ENCODE measurements at regions not wholly inside any gene's neighbourhood (a gene's known extent, or its start where the extent isn't known, plus 50 kb on each side); places are given as distances from the start of the nearest gene placed in this dataset.

DNA sequence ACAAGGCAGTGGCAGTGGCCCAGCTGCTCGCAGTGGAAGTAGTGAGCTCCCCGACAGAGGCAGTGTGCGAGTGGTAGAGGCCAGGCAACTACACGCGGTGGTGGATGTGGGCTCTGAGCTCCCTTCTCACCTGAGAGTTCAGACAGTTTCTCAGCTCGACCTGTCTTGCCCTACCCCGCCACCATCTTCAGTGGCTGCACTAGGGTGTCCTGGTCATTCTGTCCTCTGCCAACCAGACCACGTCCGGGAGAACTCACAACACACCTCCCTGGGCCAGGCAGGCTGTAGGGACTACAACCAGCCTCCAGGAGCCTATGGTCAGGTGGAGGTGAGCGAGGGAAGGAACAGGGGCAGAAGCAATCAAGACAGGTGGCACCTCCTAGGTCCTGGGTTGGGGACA is 106.3 kb upstream of the SMAD3 start:
- no peaks in the 10 kb centered on the region for H3K27me3 ChIP-seq
- intact Hi-C loops (cut with DNase I) = no loop called here
- H3K9me3 ChIP-seq = no peaks in the 10 kb centered on the region
- no peak overlapping the region for H3K27ac ChIP-seq
- ATAC-seq (no peak), DNase-seq (no peak)
- TF ChIP-seq, protein P1, sequence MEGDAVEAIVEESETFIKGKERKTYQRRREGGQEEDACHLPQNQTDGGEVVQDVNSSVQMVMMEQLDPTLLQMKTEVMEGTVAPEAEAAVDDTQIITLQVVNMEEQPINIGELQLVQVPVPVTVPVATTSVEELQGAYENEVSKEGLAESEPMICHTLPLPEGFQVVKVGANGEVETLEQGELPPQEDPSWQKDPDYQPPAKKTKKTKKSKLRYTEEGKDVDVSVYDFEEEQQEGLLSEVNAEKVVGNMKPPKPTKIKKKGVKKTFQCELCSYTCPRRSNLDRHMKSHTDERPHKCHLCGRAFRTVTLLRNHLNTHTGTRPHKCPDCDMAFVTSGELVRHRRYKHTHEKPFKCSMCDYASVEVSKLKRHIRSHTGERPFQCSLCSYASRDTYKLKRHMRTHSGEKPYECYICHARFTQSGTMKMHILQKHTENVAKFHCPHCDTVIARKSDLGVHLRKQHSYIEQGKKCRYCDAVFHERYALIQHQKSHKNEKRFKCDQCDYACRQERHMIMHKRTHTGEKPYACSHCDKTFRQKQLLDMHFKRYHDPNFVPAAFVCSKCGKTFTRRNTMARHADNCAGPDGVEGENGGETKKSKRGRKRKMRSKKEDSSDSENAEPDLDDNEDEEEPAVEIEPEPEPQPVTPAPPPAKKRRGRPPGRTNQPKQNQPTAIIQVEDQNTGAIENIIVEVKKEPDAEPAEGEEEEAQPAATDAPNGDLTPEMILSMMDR (IDR thresholded peaks at IDR 0.05) = no peak
- H3K4me1 ChIP-seq = no peaks in the 10 kb centered on the region
- H3K36me3 ChIP-seq = no peaks in the 10 kb centered on the region
- no peak overlapping the region for H3K4me3 ChIP-seq

DNA sequence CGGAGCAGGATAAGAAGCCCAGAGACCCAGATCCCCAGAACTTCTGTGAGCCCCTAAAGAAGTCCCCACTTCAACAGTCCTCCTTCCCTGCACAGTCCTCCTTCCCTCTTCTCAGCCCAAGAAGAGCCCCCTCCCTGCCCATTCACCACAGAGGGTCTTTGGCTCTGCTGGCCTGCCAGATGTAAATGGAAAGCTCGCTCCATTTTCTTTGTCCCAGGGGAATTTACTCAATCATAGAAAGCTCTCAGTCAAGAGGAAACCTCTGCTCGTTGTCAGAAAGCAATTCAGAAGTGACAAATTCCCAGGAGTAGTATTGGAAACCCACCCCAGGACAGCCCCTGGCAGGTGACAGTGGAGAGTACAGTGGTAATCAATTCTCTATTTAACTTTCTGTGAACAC is 105.5 kb upstream of the SMAD3 start:
- H3K9me3 ChIP-seq = no peaks in the 10 kb centered on the region
- TF ChIP-seq, protein P1 (IDR thresholded peaks at IDR 0.05) = no peak
- H3K27me3 ChIP-seq = no peaks in the 10 kb centered on the region
- no peak overlapping the region for H3K4me3 ChIP-seq
- no peak overlapping the region for H3K27ac ChIP-seq
- ATAC-seq (no peak), DNase-seq (no peak)
- no peaks in the 10 kb centered on the region for H3K36me3 ChIP-seq
- no peaks in the 10 kb centered on the region for H3K4me1 ChIP-seq
- intact Hi-C loops (cut with DNase I) = no loop called here

DNA sequence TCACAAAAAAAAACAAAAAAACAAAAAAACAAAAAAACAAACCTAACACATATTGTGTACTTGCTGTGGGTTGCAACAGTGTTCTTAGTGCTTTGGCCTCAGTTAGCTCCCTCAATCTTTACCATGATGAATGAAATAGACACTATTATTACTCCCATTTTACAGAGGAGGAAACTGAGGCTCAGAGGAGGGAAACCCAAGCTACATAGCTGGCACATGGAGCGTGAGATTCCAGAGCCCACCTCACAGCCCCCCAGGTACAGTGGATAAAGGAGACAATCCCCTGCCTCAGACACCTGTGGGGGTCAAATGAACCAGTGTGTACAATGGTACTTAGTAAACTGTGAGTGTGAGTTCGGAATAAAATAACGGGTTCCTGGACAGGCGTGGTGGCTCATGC is 104.9 kb upstream of the SMAD3 start:
- ATAC-seq = no peak
- intact Hi-C loops (cut with DNase I) = no loop called here
- Histone ChIP-seq H3K9me3 (no peaks in the 10 kb centered on the region), H3K4me3 (no peak overlapping the region), H3K27me3 (no peaks in the 10 kb centered on the region), H3K4me1 (no peaks in the 10 kb centered on the region), H3K27ac (no peak overlapping the region), H3K36me3 (no peaks in the 10 kb centered on the region)
- no peak for DNase-seq
- TF ChIP-seq, protein P1 (IDR thresholded peaks at IDR 0.05) = no peak

DNA sequence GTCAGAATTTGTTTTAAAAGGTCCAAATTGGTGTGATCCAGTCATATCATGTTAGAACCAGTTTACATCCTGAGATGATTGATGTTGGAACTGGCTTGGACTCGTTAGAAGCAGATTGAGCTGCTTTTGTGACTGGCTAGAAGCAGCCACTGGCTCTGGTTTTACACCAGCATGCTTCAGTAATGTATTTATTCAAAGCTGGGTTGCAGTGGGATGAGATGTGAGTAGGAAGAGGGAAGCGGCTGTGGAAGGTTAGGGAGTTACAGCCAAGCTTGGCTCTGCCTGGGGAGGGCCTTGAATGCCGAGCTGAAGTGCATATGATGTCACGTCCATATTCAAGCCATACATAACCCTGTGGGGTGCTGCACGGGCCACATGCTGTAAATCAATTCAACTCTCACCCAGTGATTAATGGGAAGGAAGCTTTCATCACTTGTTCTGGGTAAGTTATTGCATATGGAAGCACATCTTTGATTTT is 104.0 kb upstream of the SMAD3 start:
- Histone ChIP-seq H3K27me3 (no peaks in the 10 kb centered on the region), H3K4me1 (no peaks in the 10 kb centered on the region), H3K9me3 (no peaks in the 10 kb centered on the region), H3K4me3 (no peak overlapping the region), H3K27ac (no peak overlapping the region), H3K36me3 (no peaks in the 10 kb centered on the region)
- DNase-seq (no peak), ATAC-seq (peak; percentile 47)
- intact Hi-C loops (cut with DNase I) = no loop called here
- TF ChIP-seq, protein P1 (IDR thresholded peaks at IDR 0.05) = no peak

DNA sequence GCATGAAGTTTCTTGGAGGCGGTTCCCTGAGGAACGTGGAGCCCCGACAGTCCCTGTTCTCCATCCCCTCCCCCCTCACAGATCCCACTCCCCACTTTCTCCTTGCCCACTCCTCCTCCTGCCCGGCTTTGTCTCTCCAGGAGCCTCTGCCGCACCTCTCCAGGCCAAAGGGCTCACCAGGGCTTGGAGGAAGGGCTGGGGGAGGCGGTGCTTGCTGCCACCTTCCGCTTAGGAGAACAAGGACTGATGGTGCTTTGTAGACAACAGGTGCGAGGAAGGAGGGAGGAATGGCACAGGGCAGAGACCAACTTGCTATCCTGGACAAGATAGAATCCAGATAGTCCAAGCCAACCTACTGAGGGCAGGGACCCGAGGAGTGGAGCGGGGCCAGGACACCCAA is 103.5 kb upstream of the SMAD3 start:
- no peak for DNase-seq
- no peaks in the 10 kb centered on the region for H3K27me3 ChIP-seq
- no peak overlapping the region for H3K27ac ChIP-seq
- H3K36me3 ChIP-seq = no peaks in the 10 kb centered on the region
- H3K4me1 ChIP-seq = no peaks in the 10 kb centered on the region
- no peaks in the 10 kb centered on the region for H3K9me3 ChIP-seq
- TF ChIP-seq, protein P1 (IDR thresholded peaks at IDR 0.05) = no peak
- no peak overlapping the region for H3K4me3 ChIP-seq
- ATAC-seq = no peak
- intact Hi-C loops (cut with DNase I) = no loop called here

DNA sequence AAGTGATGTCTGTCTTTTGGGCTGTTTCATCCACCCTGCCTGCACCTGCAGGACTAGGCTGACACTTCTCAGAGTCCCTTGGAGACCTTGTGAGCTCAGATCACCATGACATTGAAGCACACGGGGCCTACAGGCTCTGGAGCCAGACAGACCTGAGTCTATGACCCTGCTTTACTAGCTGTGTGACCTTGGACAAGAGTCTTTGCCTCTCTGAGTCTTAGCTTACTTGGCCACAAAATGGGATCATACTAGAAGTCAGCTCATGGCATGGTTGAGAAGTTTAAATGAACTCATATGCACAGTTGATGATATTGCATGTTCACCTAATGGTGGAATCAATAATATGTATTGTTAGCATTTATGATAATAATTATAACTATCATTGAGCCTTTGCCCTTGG is 102.9 kb upstream of the SMAD3 start:
- no peaks in the 10 kb centered on the region for H3K9me3 ChIP-seq
- no peak for DNase-seq
- no peak overlapping the region for H3K27ac ChIP-seq
- no peaks in the 10 kb centered on the region for H3K4me1 ChIP-seq
- H3K27me3 ChIP-seq = no peaks in the 10 kb centered on the region
- no peaks in the 10 kb centered on the region for H3K36me3 ChIP-seq
- no peak for ATAC-seq
- intact Hi-C loops (cut with DNase I) = no loop called here
- TF ChIP-seq, protein P1 (IDR thresholded peaks at IDR 0.05) = no peak
- H3K4me3 ChIP-seq = no peak overlapping the region
